ENCODE measurements at regions not wholly inside any gene's neighbourhood (a gene's known extent, or its start where the extent isn't known, plus 50 kb on each side); places are given as distances from the start of the nearest gene placed in this dataset.
"Not testable (repeated sequence)": the region's sequence is repeated elsewhere in the genome, so short reads cannot be mapped to it uniquely, and the experiment has no call there.

DNA sequence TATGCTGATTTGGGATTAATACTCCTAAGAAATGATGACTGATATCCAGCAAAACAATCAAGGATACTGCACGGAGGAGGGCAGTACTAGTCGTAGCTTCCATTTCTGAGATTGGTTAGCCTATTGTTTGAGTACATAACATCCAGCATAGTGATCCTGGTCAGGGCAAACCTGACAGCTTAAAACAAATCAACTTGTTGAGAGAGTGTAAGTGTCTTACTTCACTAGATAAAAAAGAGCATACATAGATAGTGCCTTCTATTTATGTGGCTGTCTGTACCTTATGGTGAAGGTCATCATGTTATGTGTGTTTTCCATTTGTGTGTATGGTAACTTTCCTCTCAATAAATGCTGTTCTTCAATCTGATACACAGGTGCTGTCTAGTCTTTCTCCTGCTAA is 228.4 kb downstream of the PTGER3 start:
- no peak for DNase-seq (ENCODE audit: low read depth in 2 of 2)

GRCh38 chr1:70819785-70820184 is 227.8 kb downstream of the PTGER3 start:
- no peak for DNase-seq (ENCODE audit: low read depth in 2 of 2)

GRCh38 chr1:70820396-70820795 is 227.2 kb downstream of the PTGER3 start:
- DNase-seq (ENCODE audit: low read depth in 2 of 2): no peak

DNA sequence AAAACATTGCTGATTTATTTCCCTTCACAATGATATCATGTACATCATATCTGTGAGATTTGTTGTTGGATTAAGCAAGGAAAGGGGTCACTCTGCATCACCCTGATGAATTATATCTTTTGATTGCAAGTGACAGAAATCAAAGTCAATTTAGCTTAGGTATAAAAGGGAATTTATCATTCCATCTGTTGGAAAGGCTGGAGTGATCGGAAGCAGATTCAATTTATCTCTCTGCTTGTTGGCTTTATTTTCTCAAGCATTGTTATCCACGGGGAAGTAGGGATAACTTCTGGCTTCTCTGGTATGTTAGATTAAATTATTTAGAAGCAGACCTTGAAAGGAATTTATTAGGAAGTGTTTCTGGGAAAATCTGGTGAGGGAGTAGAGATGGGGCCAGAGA is 226.6 kb downstream of the PTGER3 start:
- no peak for DNase-seq (ENCODE audit: low read depth in 2 of 2)

GRCh38 chr1:70826428-70826827 is 221.2 kb downstream of the PTGER3 start:
- DNase-seq (ENCODE audit: low read depth in 2 of 2): no peak

DNA sequence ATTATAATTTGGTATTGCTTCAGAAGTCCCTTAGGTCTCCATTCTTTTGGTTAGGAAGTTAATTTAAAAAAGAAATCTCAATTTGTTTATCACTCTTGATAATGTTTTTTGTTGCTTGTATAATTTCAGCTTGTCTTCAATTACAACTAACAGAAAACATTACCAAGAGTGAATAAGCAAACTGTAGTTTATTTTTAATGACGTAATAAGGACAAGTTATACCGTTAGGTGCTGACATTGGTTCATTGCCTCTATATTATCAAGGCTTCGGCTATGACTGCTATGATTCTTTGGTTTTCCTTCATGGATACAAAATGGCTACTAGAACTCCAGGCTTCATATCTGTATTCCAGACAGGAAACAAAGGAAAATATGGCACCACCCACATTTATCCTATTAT is 220.6 kb downstream of the PTGER3 start:
- DNase-seq (ENCODE audit: low read depth in 2 of 2): no peak

DNA sequence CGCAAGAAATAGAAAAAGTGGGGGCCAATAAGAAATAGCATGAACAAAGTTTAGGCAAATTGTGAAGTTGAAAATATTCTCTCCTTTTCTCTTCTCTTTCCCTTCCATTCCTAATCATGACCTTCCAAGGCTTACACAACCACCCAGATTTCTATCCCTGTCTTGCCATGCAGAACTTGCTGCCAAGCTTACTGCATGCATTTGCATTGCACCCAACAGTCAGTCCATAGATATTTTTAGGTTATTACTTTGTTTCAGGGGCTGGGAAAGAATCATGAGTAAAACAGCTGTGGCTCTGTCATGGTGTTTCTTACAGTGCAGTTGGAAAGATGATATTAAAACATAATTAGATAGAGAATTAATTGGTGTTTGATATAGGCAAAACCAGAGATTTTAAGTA is 219.4 kb downstream of the PTGER3 start:
- DNase-seq (ENCODE audit: low read depth in 2 of 2): no peak

GRCh38 chr1:70834365-70834764 is 213.3 kb downstream of the PTGER3 start:
- DNase-seq (ENCODE audit: low read depth in 2 of 2): not testable (repeated sequence)

DNA sequence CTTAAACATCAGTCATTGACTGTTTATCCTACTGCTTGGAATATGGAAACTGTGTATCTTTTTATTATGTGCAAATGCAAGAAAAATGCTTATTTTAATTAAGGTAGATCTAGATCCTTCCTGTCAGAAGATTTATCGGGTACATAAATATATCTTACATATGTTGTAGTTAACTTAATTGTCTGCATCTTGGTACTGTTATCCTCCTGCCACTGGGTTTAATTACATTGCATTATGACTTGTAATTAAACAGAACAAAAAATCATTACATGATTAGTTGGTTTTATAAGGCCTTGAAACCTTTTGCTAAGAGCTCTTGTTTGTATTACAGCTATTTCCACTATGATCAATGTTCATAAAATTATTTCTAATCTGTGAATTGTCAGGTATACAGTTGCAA is 211.2 kb downstream of the PTGER3 start:
- no peak for DNase-seq (ENCODE audit: low read depth in 2 of 2)

- no peak for DNase-seq (ENCODE audit: low read depth in 2 of 2)
Measured at GRCh38 chr1:70840260-70840953, 207.2 kb downstream of the PTGER3 start.

- DNase-seq (ENCODE audit: low read depth in 2 of 2): no peak
Measured at GRCh38 chr1:70842562-70842961, 205.1 kb downstream of the PTGER3 start.

GRCh38 chr1:70843452-70843851 is 204.2 kb downstream of the PTGER3 start:
- no peak for DNase-seq (ENCODE audit: low read depth in 2 of 2)

- no peak for DNase-seq (ENCODE audit: low read depth in 2 of 2)
Measured at GRCh38 chr1:70847013-70847412, 200.6 kb downstream of the PTGER3 start.

GRCh38 chr1:70855203-70855602 is 192.4 kb downstream of the PTGER3 start:
- no peak for DNase-seq (ENCODE audit: low read depth in 2 of 2)

- DNase-seq (ENCODE audit: low read depth in 2 of 2): no peak
Measured at GRCh38 chr1:70856201-70856600, 191.4 kb downstream of the PTGER3 start.

GRCh38 chr1:70863239-70863638 is 184.4 kb downstream of the PTGER3 start:
- no peak for DNase-seq (ENCODE audit: low read depth in 2 of 2)

- no peak for DNase-seq (ENCODE audit: low read depth in 2 of 2)
Measured at GRCh38 chr1:70864302-70864701, 183.3 kb downstream of the PTGER3 start.

GRCh38 chr1:70866542-70867264 is 180.9 kb downstream of the PTGER3 start:
- DNase-seq (ENCODE audit: low read depth in 2 of 2): no peak

DNA sequence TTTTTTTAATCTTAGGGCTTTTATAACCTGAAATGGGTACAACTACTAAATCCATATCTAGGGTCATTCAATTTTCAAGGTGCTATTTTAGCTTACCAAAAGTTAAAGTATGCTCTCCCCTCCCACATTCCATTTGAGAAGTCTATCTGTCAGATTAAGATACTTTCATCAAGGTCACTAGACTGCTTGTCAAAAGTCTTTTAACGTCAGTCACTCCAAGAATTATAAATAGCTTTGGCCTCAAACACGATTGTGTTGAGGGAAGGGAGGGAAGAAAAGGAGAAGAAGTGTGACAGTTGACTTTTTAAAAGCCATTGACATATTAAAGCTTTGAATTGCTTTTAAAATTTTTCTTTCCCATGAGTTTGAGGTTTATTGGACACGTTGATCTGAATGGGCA is 175.8 kb downstream of the PTGER3 start:
- DNase-seq (ENCODE audit: low read depth in 2 of 2): no peak

- no peak for DNase-seq (ENCODE audit: low read depth in 2 of 2)
Measured at GRCh38 chr1:70874063-70874462, 173.6 kb downstream of the PTGER3 start.

- no peak for DNase-seq (ENCODE audit: low read depth in 2 of 2)
Measured at GRCh38 chr1:70874818-70875217, 172.8 kb downstream of the PTGER3 start.

- no peak for DNase-seq (ENCODE audit: low read depth in 2 of 2)
Measured at GRCh38 chr1:70877343-70877742, 170.3 kb downstream of the PTGER3 start.

GRCh38 chr1:70887936-70888335 is 159.7 kb downstream of the PTGER3 start:
- DNase-seq (ENCODE audit: low read depth in 2 of 2): no peak

- no peak for DNase-seq (ENCODE audit: low read depth in 2 of 2)
Measured at GRCh38 chr1:70888722-70889121, 158.9 kb downstream of the PTGER3 start.

All from stimulated activated CD4-positive, alpha-beta T cell treated with anti-CD3 and anti-CD28 coated beads, Interleukin-12 subunit alpha, Interleukin-12 subunit beta, amount 100 ng/mL, for 24 hours (primary cell).